ENCODE measurements at regions not wholly inside any gene's neighbourhood (a gene's known extent, or its start where the extent isn't known, plus 50 kb on each side); places are given as distances from the start of the nearest gene placed in this dataset.
A peak's percentile ranks its signal among the peaks of the same experiment; 100 is the strongest.

DNA sequence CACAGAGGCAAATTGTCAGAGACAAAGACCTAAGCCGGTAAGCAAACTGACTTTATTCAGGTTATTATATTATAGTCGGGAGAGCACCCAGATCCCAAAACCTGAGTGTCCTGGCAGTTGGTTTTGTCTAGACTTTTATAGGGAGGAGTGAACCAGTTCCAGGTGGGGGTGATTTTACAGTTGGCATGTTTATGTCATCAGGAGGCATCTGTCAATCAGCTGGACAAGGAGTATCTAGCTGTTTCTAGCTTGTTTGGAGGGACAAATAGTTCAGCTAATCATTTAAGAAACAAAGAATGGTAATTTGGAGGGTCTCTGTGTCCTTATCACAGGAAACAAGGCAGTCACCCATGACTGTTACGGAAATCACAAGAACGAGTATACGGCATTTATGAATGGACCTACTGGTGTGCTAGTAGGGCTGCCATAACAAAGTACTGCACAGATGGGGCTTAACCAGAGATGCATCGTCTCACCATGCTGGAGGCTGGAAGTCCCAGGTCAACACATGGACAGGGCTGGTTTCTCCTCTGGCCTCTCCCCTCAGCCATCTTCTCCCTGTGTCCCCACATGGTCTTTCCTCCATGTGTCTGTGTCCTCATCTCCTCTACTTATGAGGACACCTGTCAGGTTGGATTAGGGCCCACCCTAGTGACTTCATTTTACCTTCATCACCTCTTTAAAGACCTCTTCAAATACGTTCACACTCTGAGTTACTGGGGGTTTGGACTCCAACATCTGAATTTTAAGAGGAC lies 122.7 kb downstream of the LY86 start:
- H3K4me1 ChIP-seq, result peaks cover 6 to 23% (median 17%) of the 10 kb centered on the region in 4 donors
- no peak for DNase-seq
- no peaks in the 10 kb centered on the region for H3K9me3 ChIP-seq
- H3K36me3 ChIP-seq, result no peaks in the 10 kb centered on the region
- no peak overlapping the region for H3K4me3 ChIP-seq
- peak overlapping the region in 1 of 4 donors; percentile 68 for H3K27ac ChIP-seq
- H3K27me3 ChIP-seq, result no peaks in the 10 kb centered on the region
- no peak for TF ChIP-seq POLR2A (IDR thresholded peaks at IDR 0.05)
- TF ChIP-seq, protein P1, sequence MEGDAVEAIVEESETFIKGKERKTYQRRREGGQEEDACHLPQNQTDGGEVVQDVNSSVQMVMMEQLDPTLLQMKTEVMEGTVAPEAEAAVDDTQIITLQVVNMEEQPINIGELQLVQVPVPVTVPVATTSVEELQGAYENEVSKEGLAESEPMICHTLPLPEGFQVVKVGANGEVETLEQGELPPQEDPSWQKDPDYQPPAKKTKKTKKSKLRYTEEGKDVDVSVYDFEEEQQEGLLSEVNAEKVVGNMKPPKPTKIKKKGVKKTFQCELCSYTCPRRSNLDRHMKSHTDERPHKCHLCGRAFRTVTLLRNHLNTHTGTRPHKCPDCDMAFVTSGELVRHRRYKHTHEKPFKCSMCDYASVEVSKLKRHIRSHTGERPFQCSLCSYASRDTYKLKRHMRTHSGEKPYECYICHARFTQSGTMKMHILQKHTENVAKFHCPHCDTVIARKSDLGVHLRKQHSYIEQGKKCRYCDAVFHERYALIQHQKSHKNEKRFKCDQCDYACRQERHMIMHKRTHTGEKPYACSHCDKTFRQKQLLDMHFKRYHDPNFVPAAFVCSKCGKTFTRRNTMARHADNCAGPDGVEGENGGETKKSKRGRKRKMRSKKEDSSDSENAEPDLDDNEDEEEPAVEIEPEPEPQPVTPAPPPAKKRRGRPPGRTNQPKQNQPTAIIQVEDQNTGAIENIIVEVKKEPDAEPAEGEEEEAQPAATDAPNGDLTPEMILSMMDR (IDR thresholded peaks at IDR 0.05), result no peak

DNA sequence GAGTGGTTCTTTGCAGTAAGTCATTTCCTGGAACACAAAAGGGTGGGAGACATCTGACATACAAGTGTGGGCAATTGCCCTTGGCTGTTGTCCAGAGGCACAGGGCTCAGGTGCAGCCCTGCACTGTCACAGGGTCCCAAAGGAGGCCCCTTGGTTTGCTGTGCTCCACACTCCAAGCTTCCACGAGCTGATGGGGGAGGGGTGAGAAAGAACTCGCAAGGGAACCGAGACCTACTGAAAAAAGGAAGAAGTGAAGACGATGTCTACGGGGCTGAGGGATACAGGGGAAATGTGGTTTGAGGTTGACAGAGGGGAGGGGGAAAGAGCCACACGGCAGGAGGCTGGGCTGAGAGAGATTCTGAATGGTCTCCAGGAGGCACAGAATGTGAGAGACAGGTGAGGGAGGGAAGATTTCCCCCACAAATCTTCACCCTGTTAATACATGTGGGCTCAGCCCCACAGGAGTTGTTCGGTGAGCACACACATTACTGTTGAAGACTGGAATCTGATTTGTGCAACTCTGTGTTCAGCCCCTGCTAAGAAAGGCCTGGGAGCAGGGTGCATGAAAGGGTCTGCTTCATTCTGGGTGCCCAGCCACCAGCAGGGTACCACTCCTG lies 123.4 kb downstream of the LY86 start:
- Histone ChIP-seq H3K27ac (peak overlapping the region in 3 of 4 donors; percentile 31 to 68 (median 60)), H3K4me1 (peaks cover 6 to 23% (median 17%) of the 10 kb centered on the region in 4 donors), H3K4me3 (no peak overlapping the region), H3K36me3 (no peaks in the 10 kb centered on the region), H3K27me3 (no peaks in the 10 kb centered on the region), H3K9me3 (no peaks in the 10 kb centered on the region)
- TF ChIP-seq, protein P1 (IDR thresholded peaks at IDR 0.05), result no peak
- TF ChIP-seq POLR2A (IDR thresholded peaks at IDR 0.05), result no peak
- peak in 2 of 3 donors; percentile 58 to 64 for DNase-seq

DNA sequence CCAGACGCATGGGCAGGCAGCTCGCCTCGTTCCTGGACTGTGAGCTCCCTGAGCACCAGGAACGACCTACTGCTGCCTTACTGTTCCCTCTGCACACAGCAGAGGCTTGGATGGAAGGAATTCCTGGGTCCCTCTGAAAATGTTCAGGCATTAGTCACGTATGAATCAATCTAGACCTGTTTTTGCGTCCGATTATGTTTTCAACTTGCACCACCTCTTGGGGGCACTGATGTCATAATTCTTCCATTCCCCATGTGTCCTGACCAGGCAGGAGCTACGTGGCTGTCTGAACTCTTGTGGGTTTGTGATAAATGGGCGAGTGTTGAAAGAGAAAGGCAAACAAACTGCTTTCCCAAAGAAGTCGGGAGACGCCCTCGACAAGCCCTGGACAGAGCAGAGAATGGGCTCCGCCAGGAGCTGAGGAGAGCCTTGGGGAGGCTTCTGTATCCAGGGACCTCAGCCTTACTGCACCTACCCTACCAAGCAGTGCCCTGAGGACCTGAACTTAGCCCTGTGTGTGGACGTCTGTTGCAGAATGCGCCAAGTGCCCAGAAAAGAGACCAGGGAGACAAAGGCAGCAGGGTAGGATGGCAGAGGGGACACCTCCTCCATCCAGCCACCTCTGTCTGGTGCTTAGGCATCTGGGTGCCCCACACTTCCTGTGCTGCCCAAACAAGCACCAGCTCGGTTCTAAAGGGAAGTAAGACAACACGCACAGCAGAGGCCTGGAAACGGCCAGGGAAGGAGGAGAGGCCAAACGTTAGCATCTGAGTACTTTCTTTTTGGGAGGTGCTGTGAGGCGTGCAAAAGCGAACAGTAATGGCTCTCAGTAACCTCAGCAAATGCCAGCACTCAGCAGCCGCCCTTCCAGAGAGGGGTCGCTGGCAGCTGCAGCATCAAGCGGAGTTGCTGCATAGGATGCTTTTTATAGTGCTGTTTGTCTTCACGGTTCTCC lies 124.2 kb downstream of the LY86 start:
- Histone ChIP-seq H3K36me3 (no peaks in the 10 kb centered on the region), H3K27ac (peak overlapping the region in 3 of 4 donors; percentile 31 to 68 (median 60)), H3K27me3 (no peaks in the 10 kb centered on the region), H3K4me3 (peak overlapping the region in 1 of 4 donors; percentile 6), H3K4me1 (peaks cover 6 to 23% (median 17%) of the 10 kb centered on the region in 4 donors), H3K9me3 (no peaks in the 10 kb centered on the region)
- TF ChIP-seq, protein P1 (IDR thresholded peaks at IDR 0.05), result no peak
- TF ChIP-seq POLR2A (IDR thresholded peaks at IDR 0.05), result no peak
- peak in 1 of 3 donors; percentile 53 for DNase-seq

DNA sequence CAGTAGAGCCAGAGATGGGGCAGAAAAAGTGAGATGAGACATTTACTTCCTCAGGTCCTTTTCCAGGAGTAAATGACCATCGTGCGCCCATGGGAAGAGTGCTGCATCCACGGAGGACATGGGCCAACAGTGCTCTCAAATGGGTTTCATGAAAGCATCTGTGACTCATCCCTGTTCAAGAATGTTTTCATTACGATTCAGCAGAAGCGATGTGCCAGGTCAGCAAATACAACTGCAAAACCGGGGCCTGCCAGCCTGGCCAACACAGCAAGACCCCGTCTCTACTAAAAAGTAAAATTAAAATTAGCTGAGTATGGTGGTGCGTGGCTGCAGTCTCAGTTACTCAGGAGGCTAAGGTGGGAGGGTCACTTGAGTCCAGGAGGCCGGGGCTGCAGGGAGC lies 125.1 kb downstream of the LY86 start:
- Histone ChIP-seq H3K4me3 (no peak overlapping the region), H3K9me3 (no peaks in the 10 kb centered on the region), H3K4me1 (peaks cover 6 to 23% (median 17%) of the 10 kb centered on the region in 4 donors), H3K36me3 (no peaks in the 10 kb centered on the region), H3K27me3 (no peaks in the 10 kb centered on the region), H3K27ac (no peak overlapping the region)
- no peak for DNase-seq
- TF ChIP-seq POLR2A (IDR thresholded peaks at IDR 0.05), result no peak
- TF ChIP-seq, protein P1 (IDR thresholded peaks at IDR 0.05), result no peak

DNA sequence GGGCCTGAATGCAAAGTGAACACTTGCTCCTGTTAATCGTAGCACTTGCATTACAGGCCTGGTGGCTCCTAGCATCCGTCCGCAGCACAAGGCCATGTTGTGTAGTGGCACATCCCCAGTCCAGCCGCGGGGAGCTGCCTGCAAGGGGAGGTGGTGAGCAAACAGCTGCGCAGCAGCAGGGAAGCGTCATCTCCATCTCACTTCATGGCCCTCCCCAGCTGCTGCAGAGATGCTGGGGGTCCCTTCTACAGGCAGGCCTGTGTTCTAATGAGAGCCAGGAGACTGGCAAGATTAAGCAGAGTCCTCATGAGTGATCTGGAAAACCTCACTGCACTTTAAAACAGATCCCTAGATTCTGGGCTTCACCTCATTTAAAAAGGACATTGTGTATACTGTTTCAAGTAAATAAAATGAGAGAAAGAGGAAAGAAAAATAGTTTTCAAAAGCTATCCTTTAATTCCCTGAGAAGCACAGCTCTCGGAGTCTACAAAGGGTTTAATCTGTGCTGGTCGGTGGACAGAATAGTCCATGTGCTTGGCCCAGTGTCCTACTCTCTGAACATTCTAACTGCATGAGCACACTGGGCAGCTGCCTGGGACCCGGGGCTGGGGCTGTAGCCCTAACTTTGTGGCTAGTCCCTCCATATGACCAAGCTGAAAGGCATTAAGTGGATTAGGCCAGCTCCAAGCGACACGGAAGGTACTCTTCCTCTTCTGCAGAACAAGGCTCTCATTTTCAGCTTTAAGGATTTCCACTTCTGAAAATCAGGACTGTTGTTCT lies 125.8 kb downstream of the LY86 start:
- H3K4me1 ChIP-seq, result peaks cover 6 to 23% (median 17%) of the 10 kb centered on the region in 4 donors
- no peaks in the 10 kb centered on the region for H3K36me3 ChIP-seq
- no peaks in the 10 kb centered on the region for H3K27me3 ChIP-seq
- H3K9me3 ChIP-seq, result no peaks in the 10 kb centered on the region
- TF ChIP-seq, protein P1 (IDR thresholded peaks at IDR 0.05), result no peak
- TF ChIP-seq POLR2A (IDR thresholded peaks at IDR 0.05), result no peak
- no peak for DNase-seq
- no peak overlapping the region for H3K4me3 ChIP-seq
- no peak overlapping the region for H3K27ac ChIP-seq
